Trophoblast cell (in vitro differentiated cells and primary cell): ENCODE measurements at regions not wholly inside any gene's neighbourhood (a gene's known extent, or its start where the extent isn't known, plus 50 kb on each side); places are given as distances from the start of the nearest gene placed in this dataset.

ENCODE experiments used
- DNase-seq, 2 donors: peaks; one replicate each; pipeline ENCODE4 v3.0.0-alpha.2; 2016
- H2AFZ ChIP-seq: 2 replicates; pipeline ENCODE4 v1.6.1; 2013; ENCODE audit warnings: low read length, moderate library complexity, mild to moderate bottlenecking; ENCODE audit not compliant: insufficient read depth, poor library complexity
- H2AK5ac ChIP-seq: 2 replicates; pipeline ENCODE4 v1.6.1; 2013; ENCODE audit warnings: mild to moderate bottlenecking, low read length
- H2BK120ac ChIP-seq: 2 replicates; pipeline ENCODE4 v1.6.1; 2013; ENCODE audit warnings: low read length, mild to moderate bottlenecking, moderate library complexity; ENCODE audit not compliant: insufficient read depth, poor library complexity
- H2BK12ac ChIP-seq: 2 replicates; pipeline ENCODE4 v1.6.1; 2013; ENCODE audit warnings: mild to moderate bottlenecking, low read length, moderate library complexity
- H2BK5ac ChIP-seq: 2 replicates; pipeline ENCODE4 v1.6.1; 2013; ENCODE audit warnings: low read length, low read depth, moderate library complexity, mild to moderate bottlenecking; ENCODE audit not compliant: poor library complexity
- H3K14ac ChIP-seq: 2 replicates; pipeline ENCODE4 v1.6.1; 2013; ENCODE audit warnings: mild to moderate bottlenecking, low read length
- H3K18ac ChIP-seq: 2 replicates; pipeline ENCODE4 v1.6.1; 2013; ENCODE audit warnings: mild to moderate bottlenecking, low read length
- H3K23ac ChIP-seq: 2 replicates; pipeline ENCODE4 v1.6.1; 2013; ENCODE audit warnings: low read length
- H3K27ac ChIP-seq: 2 replicates; pipeline ENCODE4 v1.5.1; 2013; ENCODE audit warnings: low read depth, mild to moderate bottlenecking, inconsistent platforms, low read length, moderate library complexity
- H3K27me3 ChIP-seq: 2 replicates; pipeline ENCODE4 v1.6.1; 2013; ENCODE audit warnings: inconsistent platforms, mild to moderate bottlenecking, low read length, moderate library complexity; ENCODE audit not compliant: insufficient read depth
- H3K36me3 ChIP-seq, 2 experiments: 1 replicate in 1 of 2; 2 replicates in 1 of 2; pipeline ENCODE4 v1.6.1; 2013; ENCODE audit warnings: low read length in 2 of 2, mild to moderate bottlenecking in 2 of 2, moderate library complexity in 1 of 2; ENCODE audit not compliant: insufficient read depth in 2 of 2, control insufficient read depth in 1 of 2
- H3K4ac ChIP-seq: 2 replicates; pipeline ENCODE4 v1.6.1; 2013; ENCODE audit warnings: low read depth, mild to moderate bottlenecking, low read length, moderate library complexity
- H3K4me1 ChIP-seq, 2 experiments: 1 replicate in 1 of 2; 2 replicates in 1 of 2; pipeline ENCODE4 v1.6.1; 2013; ENCODE audit warnings: low read length in 2 of 2, mild to moderate bottlenecking in 2 of 2, moderate library complexity in 1 of 2; ENCODE audit not compliant: insufficient read depth in 2 of 2, control insufficient read depth in 1 of 2
- H3K4me2 ChIP-seq: 2 replicates; pipeline ENCODE4 v1.6.1; 2013; ENCODE audit warnings: inconsistent platforms, mild to moderate bottlenecking, low read length, moderate library complexity
- H3K4me3 ChIP-seq: 2 replicates; pipeline ENCODE4 v1.5.1; 2013; ENCODE audit warnings: mild to moderate bottlenecking, low read depth, low read length, inconsistent platforms
- H3K79me1 ChIP-seq: one replicate; pipeline ENCODE4 v1.6.1; 2013; ENCODE audit warnings: low read length
- H3K79me2 ChIP-seq: 2 replicates; pipeline ENCODE4 v1.6.1; 2013; ENCODE audit warnings: low read length, mild to moderate bottlenecking; ENCODE audit not compliant: control insufficient read depth, insufficient read depth, poor library complexity
- H3K9ac ChIP-seq: 2 replicates; pipeline ENCODE4 v1.6.1; 2013; ENCODE audit warnings: mild to moderate bottlenecking, low read length
- H3K9me3 ChIP-seq: 2 replicates; pipeline ENCODE4 v1.6.1; 2013; ENCODE audit warnings: low read depth, mild to moderate bottlenecking, control low read depth, inconsistent platforms, low read length; ENCODE audit not compliant: insufficient read depth
- H4K12ac ChIP-seq: 2 replicates; pipeline ENCODE4 v1.6.1; 2013; ENCODE audit warnings: low read depth, mild to moderate bottlenecking, low read length, moderate library complexity
- H4K8ac ChIP-seq: 2 replicates; pipeline ENCODE4 v1.6.1; 2013; ENCODE audit warnings: low read depth, mild to moderate bottlenecking, low read length, moderate library complexity
- H4K91ac ChIP-seq: one replicate; pipeline ENCODE4 v1.6.1; 2013; ENCODE audit warnings: low read depth, mild to moderate bottlenecking, low read length, moderate library complexity
- WGBS: extraction: QIAGEN DNeasy Blood & Tissue Kit; methylation state at CpG from one replicate; pipeline ENCODE4 v1.1.7; 2013; ENCODE audit warnings: missing lambda C conversion rate; ENCODE audit not compliant: insufficient read length, insufficient coverage; ENCODE audit errors: extremely low coverage; 5-methylcytosine and 5-hydroxymethylcytosine counted together

DNA sequence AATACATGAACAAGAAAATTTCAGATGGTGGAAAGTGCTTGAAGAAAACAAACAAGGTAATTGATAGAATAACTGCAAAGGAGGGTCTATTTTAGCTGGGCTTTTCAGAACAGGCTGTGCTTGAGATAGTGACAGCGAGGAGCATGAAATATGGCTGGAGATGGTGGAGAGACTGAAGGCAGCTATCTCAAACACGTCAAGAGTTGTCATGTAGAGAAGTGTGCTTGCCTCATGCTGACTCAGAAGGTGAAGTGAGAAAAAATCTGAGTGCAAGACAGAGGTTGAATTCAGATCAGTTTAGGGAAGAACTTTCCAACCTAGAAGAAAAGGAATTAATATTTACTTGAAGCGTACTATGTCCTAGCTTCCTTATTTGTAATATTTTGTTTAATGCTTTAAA lies 115.5 kb upstream of the RANBP3L start:
- Histone ChIP-seq H2AK5ac (no peak overlapping the region), H2AFZ (no peak overlapping the region), H3K4ac (no peak overlapping the region), H4K91ac (no peak overlapping the region), H4K12ac (no peak overlapping the region), H4K8ac (no peak overlapping the region), H3K4me2 (no peak overlapping the region), H3K27me3 (no peaks in the 10 kb centered on the region), H3K4me1 (peaks cover 0 to 11% of the 10 kb centered on the region in 2 experiments), H2BK120ac (no peak overlapping the region), H3K14ac (no peak overlapping the region), H3K27ac (no peak overlapping the region), H3K79me1 (peaks cover 2% of the 10 kb centered on the region), H2BK12ac (no peak overlapping the region), H2BK5ac (no peak overlapping the region), H3K18ac (no peak overlapping the region), H3K79me2 (no peaks in the 10 kb centered on the region), H3K36me3 (no peaks in the 10 kb centered on the region), H3K9me3 (no peaks in the 10 kb centered on the region), H3K4me3 (no peak overlapping the region), H3K23ac (no peak overlapping the region), H3K9ac (no peak overlapping the region)
- peak; percentile 37 to 77 for DNase-seq
- WGBS = no CpG with 5 or more reads among the region's 3 CpGs

DNA sequence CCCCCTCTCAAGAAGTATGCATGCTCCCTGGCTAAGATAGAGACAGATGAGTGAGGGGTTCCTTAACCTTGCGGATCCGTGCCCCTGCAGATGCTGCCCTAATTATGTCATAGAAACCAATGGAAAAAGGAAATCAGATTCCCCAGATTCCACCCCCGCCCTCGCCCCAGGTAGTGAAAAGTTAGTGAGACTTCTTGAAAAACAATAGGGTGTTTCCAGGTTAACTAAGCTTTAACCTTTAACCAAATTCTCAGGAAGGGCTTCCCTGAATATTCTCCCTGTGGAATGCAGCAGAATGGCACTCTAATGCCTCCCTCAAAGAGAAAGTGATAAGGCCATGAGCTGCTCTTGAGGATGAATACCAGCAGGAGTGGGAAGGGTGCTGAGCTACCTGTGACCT lies 116.0 kb upstream of the RANBP3L start:
- H3K4me3 ChIP-seq = no peak overlapping the region
- no peak overlapping the region for H4K91ac ChIP-seq
- DNase-seq = peak; percentile 89 to 94
- no peak overlapping the region for H3K23ac ChIP-seq
- H2BK5ac ChIP-seq = no peak overlapping the region
- no peak overlapping the region for H2AFZ ChIP-seq
- H3K79me1 ChIP-seq = peaks cover 2% of the 10 kb centered on the region
- H3K9ac ChIP-seq = no peak overlapping the region
- WGBS = no CpG with 5 or more reads among the region's 4 CpGs
- no peak overlapping the region for H2BK120ac ChIP-seq
- no peaks in the 10 kb centered on the region for H3K36me3 ChIP-seq
- H2AK5ac ChIP-seq = no peak overlapping the region
- no peaks in the 10 kb centered on the region for H3K9me3 ChIP-seq
- H3K27ac ChIP-seq = no peak overlapping the region
- H4K8ac ChIP-seq = no peak overlapping the region
- no peak overlapping the region for H3K4ac ChIP-seq
- no peak overlapping the region for H4K12ac ChIP-seq
- no peak overlapping the region for H3K18ac ChIP-seq
- no peaks in the 10 kb centered on the region for H3K27me3 ChIP-seq
- no peak overlapping the region for H3K14ac ChIP-seq
- H3K4me1 ChIP-seq = peaks cover 0 to 11% of the 10 kb centered on the region in 2 experiments
- no peak overlapping the region for H2BK12ac ChIP-seq
- no peaks in the 10 kb centered on the region for H3K79me2 ChIP-seq
- no peak overlapping the region for H3K4me2 ChIP-seq

GRCh38 chr5:36418152-36418979 lies 116.7 kb upstream of the RANBP3L start:
- Histone ChIP-seq H3K79me2 (no peaks in the 10 kb centered on the region), H4K12ac (no peak overlapping the region), H3K27me3 (no peaks in the 10 kb centered on the region), H3K27ac (peak overlapping the region; percentile 22), H2BK5ac (no peak overlapping the region), H3K18ac (no peak overlapping the region), H3K4ac (no peak overlapping the region), H2BK12ac (peak overlapping the region; percentile 9), H2AK5ac (no peak overlapping the region), H3K23ac (no peak overlapping the region), H2BK120ac (no peak overlapping the region), H3K79me1 (peaks cover 2% of the 10 kb centered on the region), H4K91ac (no peak overlapping the region), H3K4me2 (no peak overlapping the region), H2AFZ (no peak overlapping the region), H3K36me3 (no peaks in the 10 kb centered on the region), H3K4me3 (no peak overlapping the region), H3K9me3 (no peaks in the 10 kb centered on the region), H3K4me1 (peaks cover 0 to 11% of the 10 kb centered on the region in 2 experiments), H3K9ac (no peak overlapping the region), H3K14ac (no peak overlapping the region), H4K8ac (no peak overlapping the region)
- peak; percentile 90 to 96 for DNase-seq
- WGBS = no CpG with 5 or more reads among the region's 6 CpGs

DNA sequence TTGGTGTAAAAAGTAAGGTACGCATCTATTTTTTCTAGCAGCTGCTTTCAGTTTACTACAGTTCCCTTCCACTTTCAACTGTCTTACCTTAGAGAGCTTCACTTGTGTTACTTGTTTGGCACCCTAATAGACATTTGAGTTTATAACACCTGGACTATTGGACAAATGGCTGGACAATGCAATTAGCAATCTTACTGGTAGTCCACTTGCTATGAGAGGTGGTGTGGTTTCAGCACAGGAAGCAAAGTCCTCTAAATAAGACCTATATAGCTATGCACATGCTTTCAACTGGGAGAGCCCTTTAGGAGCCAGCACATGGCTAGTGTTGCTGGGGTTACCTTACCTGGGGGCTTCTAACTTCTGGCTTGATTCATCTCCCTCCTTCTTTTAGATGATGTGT lies 119.6 kb upstream of the RANBP3L start:
- Histone ChIP-seq H4K12ac (no peak overlapping the region), H4K91ac (no peak overlapping the region), H3K4me3 (no peak overlapping the region), H3K79me2 (no peaks in the 10 kb centered on the region), H3K4me2 (no peak overlapping the region), H3K36me3 (no peaks in the 10 kb centered on the region), H3K14ac (no peak overlapping the region), H4K8ac (no peak overlapping the region), H2AK5ac (no peak overlapping the region), H3K4ac (no peak overlapping the region), H3K18ac (no peak overlapping the region), H3K4me1 (peaks cover 0 to 13% of the 10 kb centered on the region in 2 experiments), H2BK120ac (no peak overlapping the region), H2AFZ (no peak overlapping the region), H3K9ac (no peak overlapping the region), H3K9me3 (no peaks in the 10 kb centered on the region), H3K27ac (no peak overlapping the region), H3K79me1 (peaks cover 1% of the 10 kb centered on the region), H3K23ac (no peak overlapping the region), H3K27me3 (no peaks in the 10 kb centered on the region), H2BK5ac (no peak overlapping the region), H2BK12ac (no peak overlapping the region)
- DNase-seq = no peak
- no CpG with 5 or more reads among the region's 1 CpG for WGBS
